Ovary (tissue), 7 donors: ENCODE measurements at regions not wholly inside any gene's neighbourhood (a gene's known extent, or its start where the extent isn't known, plus 50 kb on each side); places are given as distances from the start of the nearest gene placed in this dataset.
"Not testable (repeated sequence)": the region's sequence is repeated elsewhere in the genome, so short reads cannot be mapped to it uniquely, and the experiment has no call there.

ENCODE experiments used
- DNase-seq, 5 donors: peaks; one replicate each; pipeline ENCODE4 v3.0.0-alpha.2; 2019 to 2020
- H3K27ac ChIP-seq, 2 donors: fragments of 200-600 bp; one replicate each; pipeline versions ENCODE4 v1.5.1 to v1.8.0; 2019 to 2022
- H3K27me3 ChIP-seq: fragments of 200-600 bp; one replicate; pipeline ENCODE4 v1.8.0; 2022
- H3K36me3 ChIP-seq: fragments of 200-600 bp; sonication (generic); one replicate; pipeline ENCODE4 v1.5.1; 2019
- H3K4me1 ChIP-seq: one replicate; pipeline ENCODE4 v1.8.1; 2013; ENCODE audit warnings: mild to moderate bottlenecking, moderate library complexity; ENCODE audit not compliant: insufficient read depth
- H3K4me3 ChIP-seq: fragments of 200-600 bp; sonication (generic); one replicate; pipeline ENCODE4 v1.5.1; 2017
- H3K9me3 ChIP-seq, 2 donors: fragments of 200-600 bp in 1 of 2; sonication (generic) in 1 of 2; one replicate each; pipeline versions ENCODE4 v1.5.1 to v1.8.1; 2013 to 2019; ENCODE audit warnings: mild to moderate bottlenecking in 1 of 2, moderate library complexity in 1 of 2
- EP300 ChIP-seq: sonication (generic); formaldehyde crosslinking; IDR thresholded peaks from one replicate; pipeline ENCODE4 v1.6.1; 2017; ENCODE audit warnings: antibody characterized with exemption
- POLR2A ChIP-seq: fragments of 450-650 bp; IDR thresholded peaks from one replicate; pipeline ENCODE4 v1.6.1; 2017; ENCODE audit warnings: antibody characterized with exemption, mild to moderate bottlenecking, moderate library complexity
- WGBS, 3 donors: extraction: QIAGEN DNeasy Blood & Tissue Kit in 1 of 3; methylation state at CpG; one replicate each; pipeline versions ENCODE4 v1.1.5 to v1.1.7; 2013 to 2017; 5-methylcytosine and 5-hydroxymethylcytosine counted together
- intact Hi-C, 4 donors: fragments of 100-400 bp; cut with DNase I; formaldehyde crosslinking; loops; one replicate each; pipeline versions ENCODE4 v1.11.0 to v1.15.1; 2022 to 2023
- TF ChIP-seq, protein P1 (sequence below), 3 donors: fragments of 450-650 bp in 2 of 3; fragments of 200-600 bp in 1 of 3; IDR thresholded peaks; one replicate each; pipeline versions ENCODE4 v1.5.1 to v1.8.0; 2016 to 2022; ENCODE audit warnings: antibody characterized with exemption in 3 of 3, mild to moderate bottlenecking in 1 of 3
- donor health status: DM: no; HTN: no; CAD: no; lungs with moderate emphysema.
- donor health status: DM: no; HTN: no; CAD: no.
- donor health status: Bipolar disorder and iron deficiency.
- donor health status: DM: no; HTN: no; CAD: no.
- donor health status: DM: yes; HTN: yes; CAD: no.

DNA sequence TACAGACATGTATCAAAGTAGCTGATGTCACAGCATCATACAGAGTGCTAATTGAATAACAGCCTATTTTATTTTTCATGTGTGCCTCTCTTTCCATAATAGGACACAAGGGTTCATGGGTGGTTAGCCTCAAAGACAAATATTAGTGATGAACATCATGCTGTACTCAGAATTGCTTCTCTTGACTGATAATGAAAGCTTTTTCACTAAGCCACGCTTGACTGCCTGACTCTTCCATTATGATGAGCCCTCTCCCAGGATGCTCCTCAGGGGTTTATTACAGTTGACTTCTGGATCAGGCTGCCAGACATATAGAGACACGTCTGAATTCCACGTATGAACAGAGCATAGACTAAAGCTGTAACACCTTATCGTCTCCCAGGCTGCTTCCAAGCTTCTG lies 2757.5 kb downstream of the PCDH7 start:
- DNase-seq: no peak
- Histone ChIP-seq H3K4me3 (no peak overlapping the region), H3K36me3 (no peaks in the 10 kb centered on the region), H3K4me1 (no peaks in the 10 kb centered on the region), H3K27ac (no peak overlapping the region), H3K9me3 (no peaks in the 10 kb centered on the region), H3K27me3 (no peaks in the 10 kb centered on the region)
- TF ChIP-seq EP300 (no peak), POLR2A (no peak)
- TF ChIP-seq, protein P1, sequence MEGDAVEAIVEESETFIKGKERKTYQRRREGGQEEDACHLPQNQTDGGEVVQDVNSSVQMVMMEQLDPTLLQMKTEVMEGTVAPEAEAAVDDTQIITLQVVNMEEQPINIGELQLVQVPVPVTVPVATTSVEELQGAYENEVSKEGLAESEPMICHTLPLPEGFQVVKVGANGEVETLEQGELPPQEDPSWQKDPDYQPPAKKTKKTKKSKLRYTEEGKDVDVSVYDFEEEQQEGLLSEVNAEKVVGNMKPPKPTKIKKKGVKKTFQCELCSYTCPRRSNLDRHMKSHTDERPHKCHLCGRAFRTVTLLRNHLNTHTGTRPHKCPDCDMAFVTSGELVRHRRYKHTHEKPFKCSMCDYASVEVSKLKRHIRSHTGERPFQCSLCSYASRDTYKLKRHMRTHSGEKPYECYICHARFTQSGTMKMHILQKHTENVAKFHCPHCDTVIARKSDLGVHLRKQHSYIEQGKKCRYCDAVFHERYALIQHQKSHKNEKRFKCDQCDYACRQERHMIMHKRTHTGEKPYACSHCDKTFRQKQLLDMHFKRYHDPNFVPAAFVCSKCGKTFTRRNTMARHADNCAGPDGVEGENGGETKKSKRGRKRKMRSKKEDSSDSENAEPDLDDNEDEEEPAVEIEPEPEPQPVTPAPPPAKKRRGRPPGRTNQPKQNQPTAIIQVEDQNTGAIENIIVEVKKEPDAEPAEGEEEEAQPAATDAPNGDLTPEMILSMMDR (IDR thresholded peaks at IDR 0.05): no peak
- WGBS, 3 donors: 76 to 83% (median 79%) methylated on average over 4 of the region's 4 CpGs
- intact Hi-C loops: no loop called here

DNA sequence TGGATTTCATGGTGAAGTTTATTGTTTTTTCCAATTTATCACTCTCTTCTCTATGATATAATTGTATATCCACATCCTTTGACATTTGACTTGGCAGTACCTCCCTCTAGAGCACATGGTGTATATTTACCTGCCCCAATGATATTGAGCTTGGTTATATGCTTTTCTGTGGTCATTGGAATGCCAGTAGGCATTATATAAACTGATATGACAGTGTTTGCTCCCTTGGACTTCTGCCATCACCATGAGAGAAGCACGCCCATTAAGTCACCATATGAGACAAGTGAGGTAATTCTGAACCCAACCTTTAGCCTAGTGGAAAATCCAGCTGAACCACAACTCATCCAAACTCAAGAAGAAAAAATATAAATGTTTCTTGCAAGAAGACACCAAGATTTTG lies 2761.5 kb downstream of the ARAP2 start:
- Histone ChIP-seq H3K4me3 (no peak overlapping the region), H3K27ac (no peak overlapping the region), H3K4me1 (no peaks in the 10 kb centered on the region), H3K9me3 (no peaks in the 10 kb centered on the region), H3K27me3 (no peaks in the 10 kb centered on the region), H3K36me3 (no peaks in the 10 kb centered on the region)
- whole genome bisulfite sequencing, 3 donors: 78 to 82% (median 82%) methylated on average over 1 of the region's 1 CpG
- intact Hi-C loops: no loop called here
- no peak for DNase-seq
- TF ChIP-seq, protein P1 (IDR thresholded peaks at IDR 0.05): no peak

DNA sequence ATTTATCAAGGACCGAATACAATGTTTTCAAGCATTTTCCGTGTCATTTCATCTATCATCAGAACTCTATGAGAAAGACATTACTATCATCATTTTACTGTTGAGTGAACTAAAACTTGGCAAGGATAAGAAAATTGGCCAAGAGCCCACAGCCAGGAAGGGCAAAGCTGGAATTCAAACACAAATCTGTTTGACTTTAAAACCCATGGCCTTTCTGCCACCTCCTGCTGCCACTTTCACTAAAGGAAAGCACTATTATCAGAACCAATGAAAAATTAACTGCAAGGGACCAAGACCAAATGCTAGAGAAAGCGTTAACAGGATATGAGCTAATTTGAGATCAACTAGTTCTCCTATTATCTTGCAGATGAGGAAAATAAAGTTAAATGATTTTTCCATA lies 2759.2 kb downstream of the ARAP2 start:
- no peak for TF ChIP-seq EP300
- TF ChIP-seq, protein P1 (IDR thresholded peaks at IDR 0.05): no peak
- no peak for TF ChIP-seq POLR2A
- Histone ChIP-seq H3K36me3 (no peaks in the 10 kb centered on the region), H3K27me3 (no peaks in the 10 kb centered on the region), H3K9me3 (no peaks in the 10 kb centered on the region), H3K27ac (no peak overlapping the region), H3K4me1 (no peaks in the 10 kb centered on the region), H3K4me3 (no peak overlapping the region)
- 47 to 71% (median 57%) methylated on average over 3 of the region's 3 CpGs for WGBS, 3 donors
- intact Hi-C loops: no loop called here
- no peak for DNase-seq

DNA sequence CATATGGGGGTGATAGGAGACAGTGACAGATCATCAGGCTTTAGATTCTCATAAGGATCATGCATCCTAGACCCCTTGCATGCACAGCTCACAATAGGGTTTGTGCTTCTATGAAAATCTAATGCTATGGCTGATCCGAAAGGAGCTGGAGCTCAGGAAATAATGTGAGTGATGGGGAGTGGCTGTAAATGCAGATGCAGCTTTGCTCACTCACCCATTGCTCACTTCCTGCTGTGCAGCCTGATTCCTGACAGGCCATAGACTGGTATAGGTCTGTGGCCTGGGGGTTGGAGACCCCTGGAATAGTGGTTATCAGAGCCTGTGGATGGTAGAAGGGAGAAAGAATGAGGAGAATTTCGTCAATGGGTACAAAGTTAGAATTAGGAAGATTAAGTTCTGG lies 2751.1 kb downstream of the ARAP2 start:
- 81 to 98% (median 87%) methylated on average over 2 of the region's 2 CpGs for WGBS, 3 donors
- Histone ChIP-seq H3K4me3 (no peak overlapping the region), H3K27me3 (no peaks in the 10 kb centered on the region), H3K27ac (no peak overlapping the region), H3K9me3 (no peaks in the 10 kb centered on the region), H3K4me1 (no peaks in the 10 kb centered on the region), H3K36me3 (no peaks in the 10 kb centered on the region)
- TF ChIP-seq POLR2A: no peak
- TF ChIP-seq EP300: no peak
- TF ChIP-seq, protein P1 (IDR thresholded peaks at IDR 0.05): no peak
- intact Hi-C loops: no loop called here
- DNase-seq: no peak

DNA sequence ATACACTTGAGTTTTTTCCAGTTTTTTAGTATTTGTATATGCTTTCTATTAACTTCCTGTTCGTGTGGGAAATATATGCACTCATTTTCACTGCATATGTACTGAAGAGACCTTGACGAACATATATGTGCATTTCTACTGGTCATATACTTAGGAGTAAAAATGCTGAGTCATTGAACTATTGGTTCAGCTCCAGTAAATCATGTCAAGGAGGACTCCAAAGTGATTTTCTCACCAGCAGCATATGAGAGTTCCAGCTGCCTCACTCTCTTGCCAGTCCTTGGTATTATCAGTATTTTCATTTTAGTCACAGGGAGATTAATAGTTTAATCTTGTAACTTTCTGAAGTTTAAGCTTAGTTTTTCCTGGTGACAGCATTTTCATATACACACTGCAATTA lies 2750.2 kb downstream of the ARAP2 start:
- H3K4me3 ChIP-seq: no peak overlapping the region
- 55 to 73% (median 56%) methylated on average over 2 of the region's 2 CpGs for WGBS, 3 donors
- intact Hi-C loops: no loop called here
- no peaks in the 10 kb centered on the region for H3K36me3 ChIP-seq
- H3K4me1 ChIP-seq: no peaks in the 10 kb centered on the region
- H3K9me3 ChIP-seq: no peaks in the 10 kb centered on the region
- H3K27ac ChIP-seq: no peak overlapping the region
- no peaks in the 10 kb centered on the region for H3K27me3 ChIP-seq
- TF ChIP-seq, protein P1 (IDR thresholded peaks at IDR 0.05): no peak
- TF ChIP-seq EP300: no peak
- TF ChIP-seq POLR2A: no peak
- DNase-seq: no peak

DNA sequence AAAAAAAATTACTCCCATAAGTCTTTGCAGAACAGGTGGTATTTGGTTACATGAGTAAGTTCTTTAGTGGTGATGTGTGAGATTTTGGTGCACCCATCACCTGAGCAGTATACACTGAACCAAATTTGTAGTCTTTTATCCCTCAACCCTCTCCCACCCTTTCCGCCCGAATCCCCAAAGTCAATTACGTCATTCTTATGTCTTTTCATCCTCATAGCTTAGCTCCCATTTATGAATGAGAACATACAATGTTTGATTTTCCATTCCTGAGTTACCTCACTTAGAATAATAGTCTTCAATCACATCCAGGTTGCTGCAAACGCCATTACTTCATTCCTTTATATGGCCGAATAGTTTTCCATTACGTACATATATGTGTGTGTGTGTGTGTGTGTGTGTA lies 2742.7 kb downstream of the ARAP2 start:
- intact Hi-C loops, H3K4me1 ChIP-seq, H3K27me3 ChIP-seq, H3K9me3 ChIP-seq, H3K4me3 ChIP-seq, H3K36me3 ChIP-seq, DNase-seq, H3K27ac ChIP-seq: not testable (repeated sequence)
- WGBS, 3 donors: 91 to 92% (median 91%) methylated on average over 6 of the region's 6 CpGs
